Stomach (tissue), 4 donors: ENCODE measurements at regions not wholly inside any gene's neighbourhood (a gene's known extent, or its start where the extent isn't known, plus 50 kb on each side); places are given as distances from the start of the nearest gene placed in this dataset.

Source experiments
- EP300 ChIP-seq: sonication (generic); formaldehyde crosslinking; IDR thresholded peaks from one replicate; pipeline ENCODE4 v1.6.1; 2017; ENCODE audit warnings: antibody characterized with exemption
- POLR2A ChIP-seq, 4 donors: fragments of 450-650 bp; IDR thresholded peaks; one replicate each; pipeline ENCODE4 v1.6.1; 2016; ENCODE audit warnings: antibody characterized with exemption in 4 of 4, control low read depth in 2 of 4, mild to moderate bottlenecking in 1 of 4, moderate library complexity in 1 of 4
- POLR2AphosphoS5 ChIP-seq, 3 donors: sonication (generic); formaldehyde crosslinking; IDR thresholded peaks; one replicate each; pipeline ENCODE4 v1.6.1; 2016; ENCODE audit warnings: antibody characterized with exemption in 3 of 3
- TF ChIP-seq, protein P1 (sequence below), 7 experiments: fragments of 450-650 bp in 4 of 7; fragments of 200-600 bp in 3 of 7; sonication (generic) in 3 of 7; IDR thresholded peaks; one replicate each; pipeline ENCODE4 v1.5.1; 2016 to 2019; ENCODE audit warnings: antibody characterized with exemption in 7 of 7, control low read depth in 2 of 7, mild to moderate bottlenecking in 1 of 7

DNA sequence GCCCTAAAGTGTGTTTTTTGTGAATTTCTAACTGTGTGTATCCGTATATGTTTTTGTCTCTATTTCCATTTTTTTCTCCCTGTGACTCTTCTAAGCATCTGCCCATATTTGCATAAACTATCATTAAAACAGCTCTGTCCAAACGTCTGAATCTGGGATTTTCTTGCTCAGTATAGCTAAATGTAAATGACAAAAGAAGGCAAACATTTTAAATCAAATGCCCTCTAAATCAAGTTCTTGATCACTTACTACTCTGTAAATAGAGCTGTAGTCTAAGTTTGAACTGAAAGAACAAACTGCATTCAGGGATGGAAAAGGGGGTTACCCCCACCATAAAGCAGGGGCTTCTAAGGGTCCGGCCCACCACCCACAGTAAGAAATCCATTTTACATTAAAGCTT, 432.0 kb upstream of the FAM241A start:
- TF ChIP-seq, protein P1, sequence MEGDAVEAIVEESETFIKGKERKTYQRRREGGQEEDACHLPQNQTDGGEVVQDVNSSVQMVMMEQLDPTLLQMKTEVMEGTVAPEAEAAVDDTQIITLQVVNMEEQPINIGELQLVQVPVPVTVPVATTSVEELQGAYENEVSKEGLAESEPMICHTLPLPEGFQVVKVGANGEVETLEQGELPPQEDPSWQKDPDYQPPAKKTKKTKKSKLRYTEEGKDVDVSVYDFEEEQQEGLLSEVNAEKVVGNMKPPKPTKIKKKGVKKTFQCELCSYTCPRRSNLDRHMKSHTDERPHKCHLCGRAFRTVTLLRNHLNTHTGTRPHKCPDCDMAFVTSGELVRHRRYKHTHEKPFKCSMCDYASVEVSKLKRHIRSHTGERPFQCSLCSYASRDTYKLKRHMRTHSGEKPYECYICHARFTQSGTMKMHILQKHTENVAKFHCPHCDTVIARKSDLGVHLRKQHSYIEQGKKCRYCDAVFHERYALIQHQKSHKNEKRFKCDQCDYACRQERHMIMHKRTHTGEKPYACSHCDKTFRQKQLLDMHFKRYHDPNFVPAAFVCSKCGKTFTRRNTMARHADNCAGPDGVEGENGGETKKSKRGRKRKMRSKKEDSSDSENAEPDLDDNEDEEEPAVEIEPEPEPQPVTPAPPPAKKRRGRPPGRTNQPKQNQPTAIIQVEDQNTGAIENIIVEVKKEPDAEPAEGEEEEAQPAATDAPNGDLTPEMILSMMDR (IDR thresholded peaks at IDR 0.05) = no peak
- no peak for TF ChIP-seq EP300
- TF ChIP-seq POLR2A (IDR thresholded peaks at IDR 0.05) = no peak
- no peak for TF ChIP-seq POLR2AphosphoS5 (IDR thresholded peaks at IDR 0.05)
